HL-60 (cell line): ENCODE measurements at regions not wholly inside any gene's neighbourhood (a gene's known extent, or its start where the extent isn't known, plus 50 kb on each side); places are given as distances from the start of the nearest gene placed in this dataset.

Source experiments
- CTCF ChIP-seq: IDR thresholded peaks from one replicate; pipeline ENCODE4 v1.5.1; 2011; ENCODE audit warnings: low read length, control low read depth, inconsistent platforms; ENCODE audit not compliant: insufficient read depth
- POLR2AphosphoS5 ChIP-seq: IDR thresholded peaks from 2 replicates; pipeline ENCODE4 v1.6.1; 2012; ENCODE audit warnings: low read depth
- SPI1 ChIP-seq: IDR thresholded peaks from 2 replicates; pipeline ENCODE4 v1.6.1; 2012; ENCODE audit warnings: low read depth, mild to moderate bottlenecking, borderline replicate concordance

GRCh38 chrX:3514996-3515395, 168.5 kb upstream of the MXRA5 start:
- TF ChIP-seq CTCF (no peak), SPI1 (no peak), POLR2AphosphoS5 (no peak)
